Skin of body (tissue), 1 donor: ENCODE measurements at regions not wholly inside any gene's neighbourhood (a gene's known extent, or its start where the extent isn't known, plus 50 kb on each side); places are given as distances from the start of the nearest gene placed in this dataset.

Experiments used
- DNase-seq: peaks from one replicate; lab custom pipeline; 2025; lab: John Stamatoyannopoulos, UW

DNA sequence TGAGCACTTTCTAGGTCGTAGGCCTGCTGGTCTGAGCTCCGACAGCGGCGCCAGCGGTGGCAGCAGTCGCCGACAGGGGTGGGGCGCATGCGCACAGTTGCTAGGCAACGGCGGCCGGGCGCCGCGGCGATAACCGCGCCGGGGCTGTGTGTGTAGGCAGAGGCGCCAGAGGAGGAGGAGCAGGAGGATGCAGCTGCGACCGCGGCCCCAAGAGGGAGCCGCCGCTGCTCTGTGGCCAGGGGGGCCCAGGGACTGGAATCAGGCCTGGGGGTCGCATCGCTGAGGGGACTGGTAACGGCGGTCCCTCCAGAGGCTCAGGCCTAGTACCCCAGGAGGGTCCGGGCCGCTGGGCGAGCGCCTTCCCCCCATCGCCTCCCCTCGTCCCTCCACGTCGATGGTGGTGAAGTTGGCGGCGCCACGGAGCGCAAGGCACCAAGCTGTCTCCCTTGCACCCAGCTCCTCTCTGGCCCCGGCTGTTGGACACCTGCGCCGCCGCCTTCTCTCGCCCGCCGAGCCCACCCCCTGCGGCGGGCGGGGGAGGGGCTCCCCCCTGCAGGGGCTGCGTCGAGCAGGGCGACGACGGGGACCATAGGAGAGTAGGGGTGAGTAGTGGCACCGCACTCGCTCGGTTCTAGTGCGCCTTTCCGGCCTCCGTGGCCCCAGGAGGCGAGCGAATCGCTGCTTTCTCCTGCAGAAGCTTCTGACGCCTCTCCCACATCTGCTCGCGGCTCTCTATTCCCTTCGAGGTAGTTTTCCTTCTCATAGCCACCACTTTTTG is 58.6 kb upstream of the ZC4H2 start, which contains the start of gene ZC3H12B:
Gene ZC3H12B, plus strand, starts transcription at position 159 of the 778 bp plus-strand sequence.
- peak; percentile 60 for DNase-seq

DNA sequence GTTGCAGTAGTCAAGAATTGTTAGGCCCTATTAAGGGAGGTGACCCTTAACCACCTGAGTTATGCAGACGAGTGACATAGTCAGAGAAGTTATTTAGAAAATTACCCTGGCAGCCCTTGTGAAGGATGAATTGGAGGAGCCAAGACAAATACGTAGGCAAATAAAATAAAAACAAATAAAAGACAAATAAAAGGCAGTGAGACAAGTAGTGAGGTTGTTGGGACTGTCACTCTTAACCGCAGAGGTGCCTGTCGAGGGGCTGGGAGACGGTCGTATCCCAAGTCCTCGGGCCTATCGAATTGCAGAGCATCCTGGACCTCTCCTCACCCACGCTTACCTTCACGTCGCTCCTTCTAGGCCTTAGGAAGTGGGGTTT is 58.0 kb upstream of the ZC4H2 start:
- DNase-seq: no peak
